ENCODE measurements at regions not wholly inside any gene's neighbourhood (a gene's known extent, or its start where the extent isn't known, plus 50 kb on each side); places are given as distances from the start of the nearest gene placed in this dataset.

GRCh38 chrX:46319750-46320149, 225.5 kb downstream of the ZNF674 start:
- TF ChIP-seq CTCF (tag by site-specific recombination; IDR thresholded peaks at IDR 0.05) (no peak), ATF2 (tag by site-specific recombination; IDR thresholded peaks at IDR 0.05; ENCODE audit: low read depth) (no peak), ZFP3 (tag by site-specific recombination; IDR thresholded peaks at IDR 0.05; ENCODE audit: low read depth) (no peak), SP2 (tag by site-specific recombination; IDR thresholded peaks at IDR 0.05) (no peak), ZNF155 (tag by site-specific recombination; IDR thresholded peaks at IDR 0.05) (no peak)

All from HEK293 (cell line).